IPS-NIHi7 (cell line): ENCODE measurements at regions not wholly inside any gene's neighbourhood (a gene's known extent, or its start where the extent isn't known, plus 50 kb on each side); places are given as distances from the start of the nearest gene placed in this dataset.

Source experiments
- DNase-seq: peaks from one replicate; pipeline ENCODE4 v3.0.0; 2012; ENCODE audit warnings: mixed read lengths; ENCODE audit errors: extremely low spot score

- DNase-seq = no peak
These were observed 154.0 kb upstream of the KCNK2 start for GRCh38 chr1:214928574-214928973.

DNA sequence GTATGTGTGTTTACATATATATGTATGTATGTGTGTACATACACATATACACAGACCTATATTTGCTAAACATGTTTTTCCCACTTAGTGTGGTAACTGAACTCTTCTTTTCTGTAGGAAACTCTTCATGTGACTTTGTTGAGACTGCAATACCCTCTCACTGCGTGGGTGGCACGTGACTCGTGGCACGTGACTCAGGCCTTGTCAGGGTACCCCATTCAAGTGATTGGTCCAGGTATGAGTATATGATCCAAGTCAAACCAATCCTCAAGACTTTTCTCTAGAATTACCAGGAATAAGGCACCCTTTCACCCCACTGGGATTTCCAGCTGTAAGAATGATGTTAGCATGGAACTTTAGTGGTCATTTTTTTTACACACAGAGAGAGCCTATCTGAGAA is 149.2 kb upstream of the KCNK2 start:
- DNase-seq = no peak

DNA sequence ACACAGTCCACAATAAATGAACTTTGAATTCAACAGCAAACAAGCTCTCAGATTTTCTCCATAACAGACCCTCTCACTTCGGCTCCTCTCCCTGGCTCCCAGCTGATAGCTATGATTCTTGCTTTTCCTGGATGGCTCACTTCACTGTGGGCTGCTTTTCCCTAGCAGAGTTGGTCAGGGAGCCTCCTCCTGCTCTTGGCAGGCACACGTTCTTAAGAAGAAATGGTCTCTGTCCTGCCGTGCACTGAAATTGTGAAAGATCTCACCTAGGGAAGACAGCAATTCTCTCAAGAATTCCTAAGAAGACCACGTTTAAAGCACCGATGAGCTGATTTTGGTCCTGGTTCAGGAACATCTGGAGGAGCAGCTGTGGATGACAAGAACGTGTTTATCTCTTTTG is 148.5 kb upstream of the KCNK2 start:
- no peak for DNase-seq

GRCh38 chr1:214935258-214935657 is 147.3 kb upstream of the KCNK2 start:
- no peak for DNase-seq

- no peak for DNase-seq
These were observed 143.4 kb upstream of the KCNK2 start for GRCh38 chr1:214939180-214939579.

DNA sequence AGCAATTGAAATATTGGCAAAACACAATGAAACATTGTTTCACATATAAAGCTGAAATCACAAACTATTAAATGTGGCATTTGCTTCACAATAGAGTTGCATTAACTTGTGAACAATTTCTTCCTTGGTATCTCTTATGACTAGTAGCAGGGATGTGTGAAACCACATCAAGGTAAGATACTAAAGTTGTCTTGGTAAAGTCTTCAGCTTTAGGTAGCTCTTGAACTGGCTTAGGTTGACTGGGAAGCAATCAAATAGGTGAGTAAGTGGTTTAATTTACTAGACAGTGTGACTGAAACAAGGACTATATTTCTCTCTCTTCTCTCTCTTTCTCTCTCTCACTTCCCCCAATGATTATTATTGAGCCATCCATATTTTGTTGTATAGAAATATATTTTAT is 141.5 kb upstream of the KCNK2 start:
- no peak for DNase-seq

GRCh38 chr1:214943054-214943453 is 139.5 kb upstream of the KCNK2 start:
- no peak for DNase-seq

- DNase-seq = no peak
These were observed 135.9 kb upstream of the KCNK2 start for GRCh38 chr1:214946615-214947014.

- DNase-seq = peak; percentile 66
These were observed 129.9 kb upstream of the KCNK2 start for GRCh38 chr1:214952648-214953047.

DNA sequence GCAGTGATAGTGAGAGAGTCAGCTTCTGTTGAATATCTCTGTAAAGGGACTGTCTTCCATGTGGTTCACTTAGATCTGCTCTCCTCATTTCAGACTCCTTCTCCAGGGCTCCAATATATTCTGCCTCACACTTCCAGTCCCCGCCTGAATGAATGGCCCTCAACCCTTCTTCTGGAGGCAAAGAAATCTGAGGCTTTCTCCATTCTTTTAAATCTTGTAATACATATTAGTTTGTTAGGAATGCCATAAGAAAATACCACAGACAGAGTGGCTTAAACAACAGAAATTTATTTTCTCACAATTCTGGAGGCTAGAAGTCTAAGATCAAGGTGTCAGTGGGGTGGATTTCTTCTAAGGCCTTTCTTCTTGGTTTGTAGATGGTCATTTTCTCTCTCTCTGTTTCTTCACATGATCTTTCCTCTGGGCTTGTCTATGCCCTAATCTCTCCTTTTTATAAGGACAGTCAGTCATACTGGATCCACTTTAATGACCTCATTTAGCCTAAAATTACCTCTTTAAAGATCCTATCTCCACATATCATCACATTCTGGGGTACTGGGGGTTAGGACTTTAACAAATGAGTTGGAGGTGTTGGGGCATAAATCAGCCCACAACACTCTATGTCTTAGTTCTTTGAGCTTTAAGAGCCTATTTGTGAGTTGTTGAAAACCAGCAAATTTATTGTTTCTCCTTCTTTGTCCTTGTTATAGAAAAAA is 128.5 kb upstream of the KCNK2 start:
- no peak for DNase-seq

GRCh38 chr1:214954617-214954949 is 128.0 kb upstream of the KCNK2 start:
- no peak for DNase-seq

- DNase-seq = no peak
These were observed 125.0 kb upstream of the KCNK2 start for GRCh38 chr1:214957330-214958137.

- DNase-seq = no peak
These were observed 124.1 kb upstream of the KCNK2 start for GRCh38 chr1:214958486-214958885.

GRCh38 chr1:214966346-214966745 is 116.2 kb upstream of the KCNK2 start:
- no peak for DNase-seq

- DNase-seq = no peak
These were observed 114.5 kb upstream of the KCNK2 start for GRCh38 chr1:214967865-214968575.

DNA sequence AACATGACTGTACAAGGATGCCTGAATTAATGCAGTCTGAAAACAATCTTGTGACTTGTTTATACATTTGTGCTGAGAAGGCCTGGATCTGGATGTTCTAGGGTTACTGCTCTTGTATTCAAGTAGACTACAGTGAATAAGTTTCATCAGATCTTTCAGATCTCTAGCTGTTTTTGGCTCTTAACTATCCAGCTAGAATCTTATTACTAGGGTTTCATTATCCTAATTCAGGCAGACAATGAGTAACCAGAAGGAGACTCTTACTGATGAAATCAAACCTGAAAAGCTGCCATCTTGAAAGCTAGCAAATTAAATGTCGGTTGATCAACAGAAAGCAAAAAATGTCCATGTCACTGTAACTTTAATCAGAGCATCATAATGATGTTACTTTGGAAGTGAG is 112.5 kb upstream of the KCNK2 start:
- DNase-seq = no peak

DNA sequence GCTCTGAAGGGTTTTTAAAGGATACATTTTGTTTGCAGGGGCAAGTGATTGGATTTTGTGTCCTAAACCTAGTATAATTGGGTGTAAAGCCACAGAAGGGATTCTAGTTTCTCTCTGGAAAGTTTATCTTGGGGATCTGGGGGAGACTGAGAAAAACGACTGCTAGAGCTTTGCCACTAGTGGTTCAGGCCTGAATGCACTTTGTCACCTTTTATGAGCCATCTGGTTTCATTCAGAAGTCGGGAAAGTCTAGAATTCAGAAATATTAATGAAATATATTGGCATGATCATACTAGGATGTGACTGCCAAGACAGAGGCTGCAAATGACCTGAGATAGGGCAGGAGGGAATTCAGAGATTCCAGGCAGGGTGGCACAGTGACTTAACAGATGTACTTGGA is 111.5 kb upstream of the KCNK2 start:
- no peak for DNase-seq

DNA sequence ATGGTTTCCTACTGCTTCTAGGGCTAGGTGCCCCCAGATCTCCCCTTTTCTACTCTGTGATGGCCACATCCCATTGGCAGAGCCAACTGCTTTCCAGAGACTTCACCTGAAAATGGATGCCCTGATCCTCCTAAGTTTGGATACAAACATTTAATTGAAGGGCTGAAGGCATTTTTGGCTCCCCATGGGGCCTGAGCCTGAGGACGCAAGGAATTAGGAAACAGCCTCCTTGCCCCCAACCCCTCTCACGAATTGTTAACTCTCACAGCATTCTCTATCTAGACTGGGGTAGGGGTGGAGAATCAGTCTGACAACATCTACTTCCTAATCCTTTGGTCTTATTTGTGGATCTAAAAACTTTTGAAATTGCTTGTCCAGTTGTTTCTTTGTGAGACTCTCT is 108.5 kb upstream of the KCNK2 start:
- DNase-seq = no peak

DNA sequence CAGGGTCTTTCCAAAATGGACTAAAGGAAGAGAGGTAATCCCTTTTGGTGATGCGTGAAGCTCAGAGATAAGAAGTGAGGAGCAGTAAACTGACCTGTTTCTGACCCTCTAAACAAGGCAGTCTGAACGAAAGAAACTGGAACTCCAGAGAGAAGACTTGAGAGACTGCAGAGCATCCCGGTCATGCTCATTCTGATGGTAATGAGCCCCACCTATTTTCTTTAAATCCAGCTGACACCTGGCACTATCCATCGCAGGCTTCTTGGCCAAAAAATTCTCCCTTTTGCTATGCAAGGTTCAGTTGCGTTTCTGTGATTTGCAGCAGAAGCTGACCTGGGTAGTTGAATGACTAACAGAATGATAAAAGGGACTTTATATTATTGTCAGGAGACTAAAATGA is 105.9 kb upstream of the KCNK2 start:
- no peak for DNase-seq

GRCh38 chr1:214977110-214977509 is 105.4 kb upstream of the KCNK2 start:
- no peak for DNase-seq

DNA sequence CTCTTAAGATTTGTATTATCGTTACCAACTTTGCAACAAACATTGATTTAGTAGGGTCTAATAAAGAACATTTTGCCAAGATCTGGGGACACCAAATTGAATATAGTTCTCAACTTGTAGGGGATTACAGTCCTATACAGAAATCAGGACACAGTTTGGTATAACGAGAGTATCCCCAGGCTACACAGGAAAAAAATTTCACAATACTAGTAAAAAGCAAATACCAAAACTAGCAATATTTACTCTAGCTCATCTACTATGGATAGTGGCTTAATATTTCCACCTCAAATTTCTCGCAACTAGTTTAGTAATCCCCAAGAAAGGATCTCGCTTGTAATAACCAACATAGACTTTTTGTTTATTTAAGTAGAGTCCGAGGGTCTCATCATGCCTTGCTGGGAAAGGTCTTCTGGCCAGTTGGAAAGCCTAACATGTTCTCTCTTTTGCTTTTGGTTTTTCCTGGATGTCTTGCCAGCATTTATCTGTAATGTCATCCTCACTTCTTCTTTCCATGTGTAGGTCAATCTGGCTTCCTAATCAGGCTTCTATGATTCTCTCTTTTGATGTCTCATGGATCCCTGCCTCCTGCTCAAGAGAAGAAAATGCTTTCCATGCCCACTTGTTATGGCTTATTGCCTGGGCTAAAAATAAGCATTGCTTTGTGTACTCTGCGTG is 104.7 kb upstream of the KCNK2 start:
- no peak for DNase-seq

DNA sequence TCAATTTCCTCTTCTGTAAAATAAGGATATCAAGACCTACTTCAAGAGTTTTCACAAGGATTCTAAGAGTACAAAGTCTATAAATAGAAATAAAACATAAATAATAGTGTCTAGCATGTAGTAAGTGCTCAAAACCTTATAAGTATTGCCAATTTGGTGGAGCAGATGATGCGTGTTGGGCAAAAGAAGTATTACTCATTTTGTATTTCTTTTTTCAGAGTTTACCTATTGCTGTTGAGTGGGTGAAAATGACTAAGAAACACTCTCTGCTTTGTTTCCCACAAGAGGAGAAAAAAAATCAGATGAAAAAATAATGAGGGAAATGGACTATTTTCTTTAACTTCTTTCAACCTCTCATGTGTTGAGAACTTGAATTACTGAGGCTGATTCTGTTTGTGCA is 103.3 kb upstream of the KCNK2 start:
- no peak for DNase-seq
